ENCODE measurements at regions not wholly inside any gene's neighbourhood (a gene's known extent, or its start where the extent isn't known, plus 50 kb on each side); places are given as distances from the start of the nearest gene placed in this dataset.
"Not testable (repeated sequence)": the region's sequence is repeated elsewhere in the genome, so short reads cannot be mapped to it uniquely, and the experiment has no call there.

GRCh38 chr4:138656990-138657389 lies 358.6 kb upstream of the NOCT start:
- no peak for DNase-seq

- DNase-seq: no peak
Observed at GRCh38 chr4:138655985-138656384, 359.6 kb upstream of the NOCT start.

- DNase-seq: no peak
Observed at GRCh38 chr4:138655286-138655685, 360.3 kb upstream of the NOCT start.

GRCh38 chr4:138650929-138651448 lies 364.6 kb upstream of the NOCT start:
- no peak for DNase-seq

GRCh38 chr4:138650495-138650894 lies 365.1 kb upstream of the NOCT start:
- no peak for DNase-seq

GRCh38 chr4:138647433-138647832 lies 368.1 kb upstream of the NOCT start:
- DNase-seq: no peak

GRCh38 chr4:138646383-138646782 lies 369.2 kb upstream of the NOCT start:
- no peak for DNase-seq

- DNase-seq: no peak
Observed at GRCh38 chr4:138645289-138645688, 370.3 kb upstream of the NOCT start.

- DNase-seq: no peak
Observed at GRCh38 chr4:138644322-138644721, 371.3 kb upstream of the NOCT start.

GRCh38 chr4:138643827-138644226 lies 371.8 kb upstream of the NOCT start:
- no peak for DNase-seq

GRCh38 chr4:138639018-138639741 lies 376.4 kb upstream of the NOCT start:
- no peak for DNase-seq

- no peak for DNase-seq
Observed at GRCh38 chr4:138636781-138637180, 378.8 kb upstream of the NOCT start.

- no peak for DNase-seq
Observed at GRCh38 chr4:138634915-138635314, 380.7 kb upstream of the NOCT start.

GRCh38 chr4:138633580-138633904 lies 382.0 kb upstream of the NOCT start:
- DNase-seq: no peak

- no peak for DNase-seq
Observed at GRCh38 chr4:138632856-138633579, 382.6 kb upstream of the NOCT start.

- DNase-seq: no peak
Observed at GRCh38 chr4:138630666-138631065, 384.9 kb upstream of the NOCT start.

GRCh38 chr4:138629669-138630068 lies 385.9 kb upstream of the NOCT start:
- no peak for DNase-seq

GRCh38 chr4:138627096-138627495 lies 384.9 kb upstream of the SLC7A11 start:
- no peak for DNase-seq

GRCh38 chr4:138622362-138622761 lies 380.2 kb upstream of the SLC7A11 start:
- DNase-seq: not testable (repeated sequence)

- DNase-seq: no peak
Observed at GRCh38 chr4:138616775-138617174, 374.6 kb upstream of the SLC7A11 start.

GRCh38 chr4:138614398-138615142 lies 372.4 kb upstream of the SLC7A11 start:
- no peak for DNase-seq

GRCh38 chr4:138612428-138612827 lies 370.3 kb upstream of the SLC7A11 start:
- no peak for DNase-seq

GRCh38 chr4:138611721-138612120 lies 369.6 kb upstream of the SLC7A11 start:
- DNase-seq: no peak

GRCh38 chr4:138611017-138611416 lies 368.9 kb upstream of the SLC7A11 start:
- no peak for DNase-seq

Data from NCI-H2171 (cell line).